Parathyroid adenoma (tissue), 2 donors: ENCODE measurements at regions not wholly inside any gene's neighbourhood (a gene's known extent, or its start where the extent isn't known, plus 50 kb on each side); places are given as distances from the start of the nearest gene placed in this dataset.
A peak's percentile ranks its signal among the peaks of the same experiment; 100 is the strongest.
"Not testable (repeated sequence)": the region's sequence is repeated elsewhere in the genome, so short reads cannot be mapped to it uniquely, and the experiment has no call there.

Experiments
- H2AFZ ChIP-seq: fragments of 300-600 bp; sonication (generic); one replicate; pipeline ENCODE4 v1.7.0; 2017; ENCODE audit warnings: antibody characterized with exemption, mild to moderate bottlenecking
- H3K27ac ChIP-seq: fragments of 300-600 bp; sonication (generic); one replicate; pipeline ENCODE4 v1.7.0; 2017
- H3K27me3 ChIP-seq: fragments of 300-600 bp; sonication (generic); one replicate; pipeline ENCODE4 v1.7.0; 2017; ENCODE audit warnings: low read length; ENCODE audit not compliant: control insufficient read depth, insufficient read depth
- H3K36me3 ChIP-seq: fragments of 300-600 bp; sonication (generic); one replicate; pipeline ENCODE4 v1.7.0; 2017; ENCODE audit warnings: low read length; ENCODE audit not compliant: control insufficient read depth, insufficient read depth
- H3K4me1 ChIP-seq: fragments of 300-600 bp; sonication (generic); one replicate; pipeline ENCODE4 v1.7.0; 2017; ENCODE audit warnings: control low read depth
- H3K4me2 ChIP-seq: fragments of 300-600 bp; sonication (generic); one replicate; pipeline ENCODE4 v1.7.0; 2017; ENCODE audit warnings: low read length
- H3K4me3 ChIP-seq: fragments of 300-600 bp; sonication (generic); one replicate; pipeline ENCODE4 v1.7.0; 2017; ENCODE audit warnings: low read depth, low read length
- H3K79me2 ChIP-seq: fragments of 300-600 bp; sonication (generic); one replicate; pipeline ENCODE4 v1.7.0; 2017; ENCODE audit warnings: control low read depth
- H3K9ac ChIP-seq: fragments of 300-600 bp; sonication (generic); one replicate; pipeline ENCODE4 v1.7.0; 2017; ENCODE audit warnings: mild to moderate bottlenecking
- H3K9me3 ChIP-seq: fragments of 300-600 bp; sonication (generic); one replicate; pipeline ENCODE4 v1.7.0; 2017; ENCODE audit warnings: low read length; ENCODE audit not compliant: control insufficient read depth
- CTCF ChIP-seq: fragments of 300-600 bp; sonication (generic); IDR thresholded peaks from one replicate; pipeline ENCODE4 v1.7.0; 2017; ENCODE audit warnings: antibody characterized with exemption, mild to moderate bottlenecking
- donor health status: primary hyperparathyroidism.

DNA sequence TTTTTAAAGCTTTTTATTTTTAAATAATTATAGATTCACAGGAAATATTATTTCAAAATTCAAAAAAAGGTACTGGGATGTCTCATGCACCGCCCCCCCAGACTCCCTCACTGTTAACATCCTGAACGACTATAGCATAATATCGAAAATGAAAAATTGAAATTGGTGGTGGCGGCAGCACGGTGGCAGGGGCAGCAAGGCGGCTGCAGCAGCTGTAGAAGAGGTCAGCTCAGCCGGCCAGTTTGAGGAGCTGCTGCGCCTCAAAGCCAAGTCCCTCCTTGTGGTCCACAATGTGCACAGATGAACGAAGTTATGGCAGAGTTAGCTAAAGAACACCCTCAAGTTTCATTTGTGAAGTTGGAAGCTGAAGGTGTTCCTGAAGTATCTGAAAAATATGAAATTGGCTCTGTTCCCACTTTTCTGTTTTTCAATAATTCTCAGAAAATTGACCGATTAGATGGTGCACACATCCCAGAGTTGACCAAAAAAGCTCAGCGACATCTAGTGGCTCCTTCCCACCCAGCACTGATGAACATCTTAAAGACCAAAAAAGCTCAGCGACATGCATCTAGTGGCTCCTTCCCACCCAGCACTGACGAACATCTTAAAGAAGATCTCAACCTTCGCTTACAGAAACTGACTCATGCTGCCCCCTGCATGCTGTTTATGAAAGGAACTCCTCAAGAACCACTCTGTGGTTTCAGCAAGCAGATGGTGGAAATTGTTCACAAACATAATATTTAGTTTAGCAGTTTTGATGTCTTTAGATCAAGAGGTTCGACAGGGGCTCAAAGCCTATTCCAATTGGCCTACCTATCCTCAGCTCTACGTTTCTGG lies 100.8 kb downstream of the FAM217A start:
- Histone ChIP-seq H3K4me3 (no peak overlapping the region), H3K27ac (no peak overlapping the region), H3K4me2 (no peak overlapping the region)

DNA sequence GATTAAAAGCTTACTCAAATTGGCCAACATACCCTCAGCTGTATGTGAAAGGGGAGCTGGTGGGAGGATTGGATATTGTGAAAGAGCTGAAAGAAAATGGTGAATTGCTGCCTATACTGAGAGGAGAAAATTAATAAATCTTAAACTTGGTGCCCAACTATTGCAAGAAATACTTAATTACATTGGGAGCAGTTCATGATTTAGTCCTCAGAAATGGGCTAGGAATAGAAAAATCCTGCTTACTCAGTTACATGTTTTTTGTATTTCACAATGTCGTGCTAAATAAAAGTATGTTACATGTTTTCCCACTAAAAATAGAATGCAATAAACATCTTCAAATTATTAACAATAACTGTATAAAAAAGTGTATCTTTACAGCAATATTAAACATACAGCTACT lies 100.0 kb downstream of the FAM217A start:
- H3K27me3 ChIP-seq, H2AFZ ChIP-seq, H3K9me3 ChIP-seq, H3K4me2 ChIP-seq, H3K36me3 ChIP-seq, H3K9ac ChIP-seq, H3K4me3 ChIP-seq, H3K79me2 ChIP-seq, H3K4me1 ChIP-seq, H3K27ac ChIP-seq: not testable (repeated sequence)

More for the DNA sequence above, 100.8 kb downstream of the FAM217A start:
- Histone ChIP-seq H3K9ac (no peak overlapping the region), H3K36me3 (no peaks in the 10 kb centered on the region), H3K79me2 (peaks cover under 1% of the 10 kb centered on the region), H3K9me3 (no peaks in the 10 kb centered on the region), H2AFZ (no peak overlapping the region), H3K27me3 (no peaks in the 10 kb centered on the region), H3K4me1 (no peaks in the 10 kb centered on the region)
- TF ChIP-seq CTCF, result peak; percentile 35

GRCh38 chr6:3981917-3982316 lies 97.0 kb downstream of the FAM217A start:
- Histone ChIP-seq H3K27ac (no peak overlapping the region), H3K79me2 (peaks cover 8% of the 10 kb centered on the region), H3K4me2 (no peak overlapping the region), H3K4me1 (no peaks in the 10 kb centered on the region), H3K27me3 (no peaks in the 10 kb centered on the region), H2AFZ (no peak overlapping the region), H3K4me3 (no peak overlapping the region), H3K9me3 (no peaks in the 10 kb centered on the region), H3K36me3 (no peaks in the 10 kb centered on the region), H3K9ac (no peak overlapping the region)
- no peak for TF ChIP-seq CTCF

- H3K4me1 ChIP-seq, result no peaks in the 10 kb centered on the region
- no peak for TF ChIP-seq CTCF
- peaks cover 8% of the 10 kb centered on the region for H3K79me2 ChIP-seq
- no peak overlapping the region for H3K9ac ChIP-seq
- no peaks in the 10 kb centered on the region for H3K9me3 ChIP-seq
- H3K27ac ChIP-seq, result no peak overlapping the region
- H3K4me2 ChIP-seq, result no peak overlapping the region
- H3K27me3 ChIP-seq, result no peaks in the 10 kb centered on the region
- no peak overlapping the region for H3K4me3 ChIP-seq
- no peaks in the 10 kb centered on the region for H3K36me3 ChIP-seq
- no peak overlapping the region for H2AFZ ChIP-seq
These were observed 95.2 kb downstream of the FAM217A start for GRCh38 chr6:3983778-3984177.

GRCh38 chr6:3984494-3984893 lies 94.4 kb downstream of the FAM217A start:
- H3K36me3 ChIP-seq, result no peaks in the 10 kb centered on the region
- no peak overlapping the region for H3K4me2 ChIP-seq
- no peak overlapping the region for H3K27ac ChIP-seq
- H2AFZ ChIP-seq, result no peak overlapping the region
- no peaks in the 10 kb centered on the region for H3K4me1 ChIP-seq
- H3K9me3 ChIP-seq, result no peaks in the 10 kb centered on the region
- H3K4me3 ChIP-seq, result no peak overlapping the region
- no peak for TF ChIP-seq CTCF
- H3K27me3 ChIP-seq, result no peaks in the 10 kb centered on the region
- peaks cover 8% of the 10 kb centered on the region for H3K79me2 ChIP-seq
- no peak overlapping the region for H3K9ac ChIP-seq
